GM12878 (cell line): ENCODE measurements at regions not wholly inside any gene's neighbourhood (a gene's known extent, or its start where the extent isn't known, plus 50 kb on each side); places are given as distances from the start of the nearest gene placed in this dataset.

Source experiments
- ATAC-seq: fragments of 200-7000 bp; cut with Tn5 transposase; 3 replicates; pipeline ENCODE4 v1.9.1; 2020; ENCODE audit warnings: mild to moderate bottlenecking, moderate library complexity
- BruUV-seq: library from RNA; stranded (reverse); fragments of 400-500 nt; replicated peaks from 2 replicates; lab custom pipeline; 2021; lab: Mats Ljungman, UMichigan
- CTCF ChIA-PET: fragments of 300-600 bp; sonication (Branson Sonifier 250); formaldehyde crosslinking; extraction: SDS; loops from one replicate; lab custom pipeline; 2021; ENCODE audit warnings: inconsistent platforms; lab: Yijun Ruan, JAX
- POLR2A ChIA-PET: fragments of 350-600 bp; formaldehyde crosslinking; extraction: SDS; loops from one replicate; lab custom pipeline; 2021; ENCODE audit warnings: inconsistent platforms; lab: Charles Lee
- RAD21 ChIA-PET: fragments of 300-600 bp; sonication (Branson Sonifier 250); formaldehyde crosslinking; loops from one replicate; lab custom pipeline; 2023; ENCODE audit warnings: antibody characterized with exemption; ENCODE audit not compliant: unreplicated experiment; lab: Charles Lee
- SMC1A ChIA-PET: fragments of 300-600 bp; sonication (Branson Sonifier 250); formaldehyde crosslinking; loops from one replicate; lab custom pipeline; 2023; ENCODE audit not compliant: unreplicated experiment, uncharacterized antibody; lab: Charles Lee
- DNase-seq: peaks from one replicate; pipeline ENCODE4 v3.0.0-alpha.2; 2011; ENCODE audit warnings: low read depth, low spot score
- FAIRE-seq: peaks from 3 replicates; lab custom pipeline; 2011; peaks lifted over from hg19 to GRCh38; lab: Jason Lieb, UNC
- H2AFZ ChIP-seq: 2 replicates; pipeline ENCODE4 v1.6.0; 2011; ENCODE audit warnings: low read depth, low read length, control low read depth; ENCODE audit not compliant: control insufficient read depth
- H3K27ac ChIP-seq: 2 replicates; pipeline ENCODE4 v1.5.1; 2011; ENCODE audit warnings: control low read depth; ENCODE audit not compliant: control insufficient read depth, insufficient read depth
- H3K27me3 ChIP-seq, 2 experiments: replicated peaks in 1 of 2; 2 replicates each; pipeline versions ENCODE4 v1.6.0 to v1.6.1; 2011; ENCODE audit warnings: low read length in 1 of 2; ENCODE audit not compliant: control insufficient read depth in 2 of 2, insufficient read depth in 2 of 2
- H3K36me3 ChIP-seq, 2 experiments: 2 replicates each; pipeline ENCODE4 v1.5.1; 2011; ENCODE audit warnings: low read length in 1 of 2; ENCODE audit not compliant: control insufficient read depth in 2 of 2, insufficient read depth in 2 of 2
- H3K4me1 ChIP-seq: 2 replicates; pipeline ENCODE4 v1.6.1; 2011; ENCODE audit warnings: mild to moderate bottlenecking, low read length, moderate library complexity, mixed read lengths; ENCODE audit not compliant: control insufficient read depth, insufficient read depth
- H3K4me2 ChIP-seq: 2 replicates; pipeline ENCODE4 v1.6.0; 2011; ENCODE audit warnings: control low read depth; ENCODE audit not compliant: control insufficient read depth, insufficient read depth
- H3K4me3 ChIP-seq: fragments of 200-600 bp; sonication (generic); 2 replicates; pipeline ENCODE4 v1.5.1; 2016
- H3K79me2 ChIP-seq: 2 replicates; pipeline ENCODE4 v1.6.0; 2011; ENCODE audit warnings: low read length; ENCODE audit not compliant: control insufficient read depth, insufficient read depth
- H3K9ac ChIP-seq: 2 replicates; pipeline ENCODE4 v1.8.0; 2011; ENCODE audit warnings: low read length, control low read depth, mixed read lengths; ENCODE audit not compliant: control insufficient read depth, insufficient read depth
- H3K9me3 ChIP-seq: replicated peaks from 3 replicates; pipeline ENCODE4 v1.5.1; 2011; ENCODE audit warnings: mild to moderate bottlenecking, low read length; ENCODE audit not compliant: control insufficient read depth, insufficient read depth
- H4K20me1 ChIP-seq: 2 replicates; pipeline ENCODE4 v1.6.0; 2011; ENCODE audit not compliant: control insufficient read depth, insufficient read depth
- ASH2L ChIP-seq: fragments of 300-600, 200-600 bp; sonication (generic); IDR thresholded peaks from 2 replicates; pipeline ENCODE4 v1.6.1; 2017; ENCODE audit warnings: low read depth, mild to moderate bottlenecking, borderline replicate concordance
- BRCA1 ChIP-seq: IDR thresholded peaks from 2 replicates; pipeline ENCODE4 v1.6.1; 2011; ENCODE audit warnings: low read depth, low read length, improper control_type of control experiment
- CHD2 ChIP-seq: IDR thresholded peaks from 2 replicates; pipeline ENCODE4 v1.6.1; 2011; ENCODE audit warnings: low read depth, low read length, improper control_type of control experiment, borderline replicate concordance
- HDAC6 ChIP-seq: fragments of 200-600 bp; sonication (generic); IDR thresholded peaks from one replicate; pipeline ENCODE4 v1.8.0; 2017; ENCODE audit warnings: antibody characterized with exemption; ENCODE audit not compliant: unreplicated experiment
- TBL1XR1 ChIP-seq: IDR thresholded peaks from 2 replicates; pipeline ENCODE4 v1.6.1; 2012; ENCODE audit warnings: low read depth, low read length, improper control_type of control experiment
- TCF12 ChIP-seq: IDR thresholded peaks from 2 replicates; pipeline ENCODE4 v1.6.1; 2011; ENCODE audit warnings: low read depth, mild to moderate bottlenecking, low read length
- ZNF24 ChIP-seq: fragments of 450-650 bp; IDR thresholded peaks from 2 replicates; pipeline ENCODE4 v1.6.1; 2017; ENCODE audit warnings: antibody characterized with exemption, mild to moderate bottlenecking
- ZZZ3 ChIP-seq: IDR thresholded peaks from 2 replicates; pipeline ENCODE4 v1.6.1; 2011; ENCODE audit warnings: low read depth; ENCODE audit not compliant: control insufficient read depth, insufficient read length
- WGBS: methylation state at CpG from one replicate; pipeline ENCODE4 v1.1.6; 2016; ENCODE audit warnings: low lambda C conversion rate; ENCODE audit not compliant: insufficient replicate concordance, insufficient coverage; ENCODE audit errors: missing lambda C conversion rate; 5-methylcytosine and 5-hydroxymethylcytosine counted together
- in situ Hi-C: fragments of 300-500 bp; cut with MboI; formaldehyde crosslinking; loops from 9 replicates; pipeline ENCODE4 v1.14.3; 2018; ENCODE audit warnings: mixed read lengths
- intact Hi-C: fragments of 100-400 bp; cut with micrococcal nuclease; formaldehyde crosslinking; loops from one replicate; pipeline ENCODE4 v1.14.2; 2022; ENCODE audit not compliant: unreplicated experiment
- TF ChIP-seq, protein P1 (sequence below): fragments of 150-350 bp; IDR thresholded peaks from 2 replicates; pipeline ENCODE4 v1.6.1; 2016; ENCODE audit warnings: low read depth, low read length
- TF ChIP-seq, protein P2 (sequence below): fragments of 450-650 bp; IDR thresholded peaks from 2 replicates; pipeline ENCODE4 v1.6.1; 2017; ENCODE audit warnings: antibody characterized with exemption, mild to moderate bottlenecking, moderate library complexity
- TF ChIP-seq, protein P3 (sequence below): IDR thresholded peaks from 2 replicates; pipeline ENCODE4 v1.6.1; 2011; ENCODE audit warnings: low read depth, mild to moderate bottlenecking, low read length, moderate library complexity, borderline replicate concordance; ENCODE audit errors: extremely low read depth

DNA sequence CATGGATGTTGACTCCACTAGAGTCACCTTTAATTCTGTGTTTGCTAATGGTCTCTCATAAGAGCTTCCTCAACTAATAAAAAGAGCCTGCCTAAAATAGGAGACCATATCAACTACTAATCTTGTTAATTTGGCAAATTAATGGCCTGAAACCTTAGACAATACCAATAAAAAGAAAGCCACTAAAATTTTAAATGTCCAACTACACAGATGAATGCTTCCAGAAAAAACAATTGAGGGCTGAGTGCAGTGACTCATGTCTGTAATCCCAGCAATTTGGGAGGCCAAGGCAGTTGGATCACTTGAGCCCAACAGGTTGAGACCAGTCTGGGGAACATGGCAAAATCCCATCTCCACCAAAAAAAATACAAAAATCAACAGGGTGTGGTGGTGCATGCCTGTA lies 230.9 kb downstream of the NSUN3 start (continued):
- TF ChIP-seq, protein P1, sequence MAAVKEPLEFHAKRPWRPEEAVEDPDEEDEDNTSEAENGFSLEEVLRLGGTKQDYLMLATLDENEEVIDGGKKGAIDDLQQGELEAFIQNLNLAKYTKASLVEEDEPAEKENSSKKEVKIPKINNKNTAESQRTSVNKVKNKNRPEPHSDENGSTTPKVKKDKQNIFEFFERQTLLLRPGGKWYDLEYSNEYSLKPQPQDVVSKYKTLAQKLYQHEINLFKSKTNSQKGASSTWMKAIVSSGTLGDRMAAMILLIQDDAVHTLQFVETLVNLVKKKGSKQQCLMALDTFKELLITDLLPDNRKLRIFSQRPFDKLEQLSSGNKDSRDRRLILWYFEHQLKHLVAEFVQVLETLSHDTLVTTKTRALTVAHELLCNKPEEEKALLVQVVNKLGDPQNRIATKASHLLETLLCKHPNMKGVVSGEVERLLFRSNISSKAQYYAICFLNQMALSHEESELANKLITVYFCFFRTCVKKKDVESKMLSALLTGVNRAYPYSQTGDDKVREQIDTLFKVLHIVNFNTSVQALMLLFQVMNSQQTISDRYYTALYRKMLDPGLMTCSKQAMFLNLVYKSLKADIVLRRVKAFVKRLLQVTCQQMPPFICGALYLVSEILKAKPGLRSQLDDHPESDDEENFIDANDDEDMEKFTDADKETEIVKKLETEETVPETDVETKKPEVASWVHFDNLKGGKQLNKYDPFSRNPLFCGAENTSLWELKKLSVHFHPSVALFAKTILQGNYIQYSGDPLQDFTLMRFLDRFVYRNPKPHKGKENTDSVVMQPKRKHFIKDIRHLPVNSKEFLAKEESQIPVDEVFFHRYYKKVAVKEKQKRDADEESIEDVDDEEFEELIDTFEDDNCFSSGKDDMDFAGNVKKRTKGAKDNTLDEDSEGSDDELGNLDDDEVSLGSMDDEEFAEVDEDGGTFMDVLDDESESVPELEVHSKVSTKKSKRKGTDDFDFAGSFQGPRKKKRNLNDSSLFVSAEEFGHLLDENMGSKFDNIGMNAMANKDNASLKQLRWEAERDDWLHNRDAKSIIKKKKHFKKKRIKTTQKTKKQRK = no peak
- TF ChIP-seq, protein P2, sequence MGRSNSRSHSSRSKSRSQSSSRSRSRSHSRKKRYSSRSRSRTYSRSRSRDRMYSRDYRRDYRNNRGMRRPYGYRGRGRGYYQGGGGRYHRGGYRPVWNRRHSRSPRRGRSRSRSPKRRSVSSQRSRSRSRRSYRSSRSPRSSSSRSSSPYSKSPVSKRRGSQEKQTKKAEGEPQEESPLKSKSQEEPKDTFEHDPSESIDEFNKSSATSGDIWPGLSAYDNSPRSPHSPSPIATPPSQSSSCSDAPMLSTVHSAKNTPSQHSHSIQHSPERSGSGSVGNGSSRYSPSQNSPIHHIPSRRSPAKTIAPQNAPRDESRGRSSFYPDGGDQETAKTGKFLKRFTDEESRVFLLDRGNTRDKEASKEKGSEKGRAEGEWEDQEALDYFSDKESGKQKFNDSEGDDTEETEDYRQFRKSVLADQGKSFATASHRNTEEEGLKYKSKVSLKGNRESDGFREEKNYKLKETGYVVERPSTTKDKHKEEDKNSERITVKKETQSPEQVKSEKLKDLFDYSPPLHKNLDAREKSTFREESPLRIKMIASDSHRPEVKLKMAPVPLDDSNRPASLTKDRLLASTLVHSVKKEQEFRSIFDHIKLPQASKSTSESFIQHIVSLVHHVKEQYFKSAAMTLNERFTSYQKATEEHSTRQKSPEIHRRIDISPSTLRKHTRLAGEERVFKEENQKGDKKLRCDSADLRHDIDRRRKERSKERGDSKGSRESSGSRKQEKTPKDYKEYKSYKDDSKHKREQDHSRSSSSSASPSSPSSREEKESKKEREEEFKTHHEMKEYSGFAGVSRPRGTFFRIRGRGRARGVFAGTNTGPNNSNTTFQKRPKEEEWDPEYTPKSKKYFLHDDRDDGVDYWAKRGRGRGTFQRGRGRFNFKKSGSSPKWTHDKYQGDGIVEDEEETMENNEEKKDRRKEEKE = no peak
- no peak for TF ChIP-seq ZNF24
- no peak for TF ChIP-seq BRCA1

DNA sequence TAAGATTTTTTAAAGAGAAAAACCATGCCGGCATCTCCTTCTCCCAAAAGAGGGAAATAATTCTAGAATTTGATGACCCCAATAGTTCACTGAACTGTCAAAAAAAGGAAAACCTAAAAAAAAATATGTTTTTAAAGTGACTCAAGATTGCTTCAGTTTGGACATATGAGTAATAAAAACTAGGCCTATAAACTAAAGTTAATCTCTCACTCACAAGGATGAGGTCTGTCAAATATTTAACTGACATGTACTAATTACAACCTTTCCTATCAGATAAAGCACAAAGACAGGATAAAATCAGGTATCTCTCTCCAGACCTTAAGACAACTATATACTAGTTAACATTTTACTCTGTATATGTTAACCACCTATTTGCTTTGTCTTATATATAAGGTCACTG lies 231.9 kb downstream of the NSUN3 start:
- no peaks in the 10 kb centered on the region for H3K79me2 ChIP-seq
- no peak for DNase-seq
- no peak for FAIRE-seq
- POLR2A ChIA-PET = no interaction called here
- TF ChIP-seq CHD2 = no peak
- no peak for TF ChIP-seq ZZZ3
- TF ChIP-seq TCF12 = no peak
- TF ChIP-seq TBL1XR1 = no peak
- TF ChIP-seq ASH2L = no peak
- TF ChIP-seq, protein P3, sequence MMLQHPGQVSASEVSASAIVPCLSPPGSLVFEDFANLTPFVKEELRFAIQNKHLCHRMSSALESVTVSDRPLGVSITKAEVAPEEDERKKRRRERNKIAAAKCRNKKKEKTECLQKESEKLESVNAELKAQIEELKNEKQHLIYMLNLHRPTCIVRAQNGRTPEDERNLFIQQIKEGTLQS = no peak
- TF ChIP-seq HDAC6 = no peak
- TF ChIP-seq, all 136 proteins: peak for 0
- no peaks in the 10 kb centered on the region for H3K36me3 ChIP-seq
- no peak overlapping the region for H3K27ac ChIP-seq
- ATAC-seq = no peak
- ChIA-PET RAD21 (interaction anchor here (0.6 kb wide), 1 partner anchor 633 kb away, joined by 3 read pairs; no protein-coding TSS in a partner anchor), CTCF (no interaction called here), SMC1A (no interaction called here)
- no peaks in the 10 kb centered on the region for H3K9me3 ChIP-seq
- no peak overlapping the region for H3K4me3 ChIP-seq
- H3K27me3 ChIP-seq = no peaks in the 10 kb centered on the region
- no peaks in the 10 kb centered on the region for H4K20me1 ChIP-seq
- 6% methylated on average over 1 of the region's 1 CpG for WGBS
- H3K9ac ChIP-seq = no peak overlapping the region
- no peaks in the 10 kb centered on the region for H3K4me1 ChIP-seq
- H2AFZ ChIP-seq = no peak overlapping the region
- intact Hi-C loops (loop anchor here (5.0 kb wide), 1 partner anchor 1577 kb away; no protein-coding TSS in a partner anchor), in situ Hi-C loops (no loop called here)
- H3K4me2 ChIP-seq = no peak overlapping the region
- BruUV-seq = no TSS peak
